NB4 (cell line): ENCODE measurements at regions not wholly inside any gene's neighbourhood (a gene's known extent, or its start where the extent isn't known, plus 50 kb on each side); places are given as distances from the start of the nearest gene placed in this dataset.

Experiments
- DNase-seq: peaks from one replicate; pipeline ENCODE4 v3.0.0; 2010; ENCODE audit warnings: low read depth
- H3K4me3 ChIP-seq: one replicate; pipeline ENCODE4 v1.5.1; 2011; ENCODE audit warnings: mild to moderate bottlenecking, low read depth, low read length, moderate library complexity
- CTCF ChIP-seq: IDR thresholded peaks from one replicate; pipeline ENCODE4 v1.5.1; 2012; ENCODE audit warnings: low read depth, low read length
- MYC ChIP-seq: IDR thresholded peaks from 2 replicates; pipeline ENCODE4 v1.6.1; 2011; ENCODE audit warnings: low read depth, low read length
- POLR2A ChIP-seq: IDR thresholded peaks from 2 replicates; pipeline ENCODE4 v1.6.1; 2011; ENCODE audit warnings: mild to moderate bottlenecking; ENCODE audit not compliant: insufficient read length; ENCODE audit errors: extremely low read depth
- TF ChIP-seq, protein P1 (sequence below): IDR thresholded peaks from 2 replicates; pipeline ENCODE4 v1.6.1; 2011; ENCODE audit warnings: low read depth, low read length

DNA sequence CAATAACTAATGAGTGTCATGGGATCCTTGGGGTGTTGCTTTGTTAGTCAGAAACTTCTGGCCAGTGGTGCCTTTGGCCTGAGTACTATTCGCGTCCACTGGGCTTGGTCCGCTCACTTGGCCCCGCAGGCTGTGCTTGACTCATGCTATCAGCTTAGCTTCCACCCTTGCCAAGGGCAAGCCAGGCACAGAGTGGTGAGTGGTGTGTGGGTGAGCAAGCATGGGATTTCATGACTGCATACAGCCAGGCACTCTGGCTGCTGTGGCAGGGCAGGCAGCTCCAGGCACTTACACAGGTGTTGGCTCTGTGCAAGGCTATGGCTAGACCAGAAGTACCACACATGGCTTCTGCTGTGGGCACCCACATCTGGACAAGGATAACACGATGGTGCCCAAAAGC lies 1026.3 kb downstream of the PCDH19 start:
- no peak overlapping the region for H3K4me3 ChIP-seq
- TF ChIP-seq POLR2A (no peak), CTCF (no peak), MYC (no peak)
- TF ChIP-seq, protein P1, sequence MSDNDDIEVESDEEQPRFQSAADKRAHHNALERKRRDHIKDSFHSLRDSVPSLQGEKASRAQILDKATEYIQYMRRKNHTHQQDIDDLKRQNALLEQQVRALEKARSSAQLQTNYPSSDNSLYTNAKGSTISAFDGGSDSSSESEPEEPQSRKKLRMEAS, result no peak
- no peak for DNase-seq

DNA sequence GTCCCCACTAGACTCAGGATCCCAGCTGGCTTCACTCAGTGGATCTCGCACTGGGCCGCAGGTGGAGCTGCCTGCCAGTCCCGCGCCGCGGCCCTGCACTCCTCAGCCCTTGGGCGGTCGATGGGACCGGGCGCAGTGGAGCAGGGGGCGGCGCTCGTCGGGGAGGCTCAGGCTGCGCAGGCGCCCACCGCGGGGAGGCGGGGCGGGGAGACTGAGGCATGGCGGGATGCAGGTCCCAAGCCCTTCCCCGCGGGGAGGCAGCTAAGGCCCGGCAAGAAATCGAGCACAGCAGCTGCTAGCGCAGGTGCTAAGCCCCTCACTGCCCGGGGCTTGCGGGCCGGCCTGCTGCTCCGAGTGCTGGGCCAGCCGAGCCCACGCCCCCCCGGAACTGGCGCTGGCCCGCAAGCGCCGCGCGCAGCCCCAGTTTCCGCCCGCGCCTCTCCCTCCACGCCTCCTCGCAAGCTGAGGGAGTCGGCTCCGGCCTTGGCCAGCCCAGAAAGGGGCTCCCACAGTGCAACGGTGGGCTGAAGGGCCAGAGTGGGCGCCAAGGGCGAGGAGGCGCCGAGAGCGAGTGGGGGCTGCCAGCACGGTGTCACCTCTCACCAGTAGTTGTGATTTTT lies 1038.0 kb downstream of the PCDH19 start:
- H3K4me3 ChIP-seq, result no peak overlapping the region
- TF ChIP-seq, protein P1, result no peak
- TF ChIP-seq POLR2A, result no peak
- TF ChIP-seq MYC, result no peak
- no peak for DNase-seq

- TF ChIP-seq CTCF, result no peak
- TF ChIP-seq, protein P1, result no peak
- no peak for TF ChIP-seq MYC
- DNase-seq, result no peak
- H3K4me3 ChIP-seq, result no peak overlapping the region
Observed at GRCh38 chrX:99353412-99353811, 1056.7 kb downstream of the PCDH19 start.

- TF ChIP-seq MYC (no peak), CTCF (no peak)
- DNase-seq, result no peak
- H3K4me3 ChIP-seq, result no peak overlapping the region
Observed at GRCh38 chrX:99348256-99348655, 1061.8 kb downstream of the PCDH19 start.

DNA sequence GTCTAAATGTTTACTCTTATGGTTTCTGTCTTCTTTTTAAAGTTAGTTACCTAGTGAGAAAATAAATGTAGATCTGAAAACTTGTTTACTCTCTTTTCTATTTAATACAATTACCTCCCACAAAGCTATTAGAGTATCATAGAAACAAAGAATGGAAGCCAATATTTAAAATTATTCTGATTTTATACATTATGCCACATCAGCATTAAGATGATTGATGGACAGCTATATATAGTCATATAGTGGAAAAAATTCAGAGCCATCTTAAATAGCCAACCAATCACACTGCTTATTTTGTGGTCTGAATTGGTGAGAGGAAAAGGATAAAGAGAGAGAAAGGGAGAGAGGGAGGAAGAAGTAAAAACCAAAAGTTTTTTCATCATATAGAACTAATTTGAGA lies 1101.8 kb downstream of the PCDH19 start:
- DNase-seq, result no peak
- no peak overlapping the region for H3K4me3 ChIP-seq
- TF ChIP-seq, protein P1, result no peak
- TF ChIP-seq MYC (no peak), POLR2A (no peak), CTCF (no peak)

GRCh38 chrX:99305573-99305972 lies 1104.5 kb downstream of the PCDH19 start:
- no peak for DNase-seq
- H3K4me3 ChIP-seq, result no peak overlapping the region
- TF ChIP-seq MYC, result no peak
- TF ChIP-seq, protein P1, result no peak
- no peak for TF ChIP-seq CTCF
- TF ChIP-seq POLR2A, result no peak
